ENCODE measurements at regions not wholly inside any gene's neighbourhood (a gene's known extent, or its start where the extent isn't known, plus 50 kb on each side); places are given as distances from the start of the nearest gene placed in this dataset.

DNA sequence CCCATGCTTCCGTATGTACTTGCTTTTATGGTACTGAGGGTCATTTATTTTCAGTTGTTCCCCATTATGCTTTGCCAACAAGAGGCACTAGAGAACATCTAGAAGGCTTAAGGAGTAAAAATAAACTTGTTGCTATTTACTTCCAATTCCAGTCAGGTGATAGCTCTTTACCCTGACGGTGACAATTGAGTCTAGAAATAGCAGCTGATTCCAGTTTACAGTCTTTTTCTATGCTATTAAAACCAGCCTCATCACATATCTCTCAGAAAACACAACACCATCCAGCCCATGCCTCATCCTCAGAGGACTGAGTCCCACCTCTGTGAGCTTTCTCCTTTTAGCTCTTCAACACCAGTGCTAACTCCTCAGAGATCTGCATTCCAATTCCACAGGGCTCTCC lies 327.0 kb downstream of the GPD2 start (continued):
- TF ChIP-seq, protein P1, sequence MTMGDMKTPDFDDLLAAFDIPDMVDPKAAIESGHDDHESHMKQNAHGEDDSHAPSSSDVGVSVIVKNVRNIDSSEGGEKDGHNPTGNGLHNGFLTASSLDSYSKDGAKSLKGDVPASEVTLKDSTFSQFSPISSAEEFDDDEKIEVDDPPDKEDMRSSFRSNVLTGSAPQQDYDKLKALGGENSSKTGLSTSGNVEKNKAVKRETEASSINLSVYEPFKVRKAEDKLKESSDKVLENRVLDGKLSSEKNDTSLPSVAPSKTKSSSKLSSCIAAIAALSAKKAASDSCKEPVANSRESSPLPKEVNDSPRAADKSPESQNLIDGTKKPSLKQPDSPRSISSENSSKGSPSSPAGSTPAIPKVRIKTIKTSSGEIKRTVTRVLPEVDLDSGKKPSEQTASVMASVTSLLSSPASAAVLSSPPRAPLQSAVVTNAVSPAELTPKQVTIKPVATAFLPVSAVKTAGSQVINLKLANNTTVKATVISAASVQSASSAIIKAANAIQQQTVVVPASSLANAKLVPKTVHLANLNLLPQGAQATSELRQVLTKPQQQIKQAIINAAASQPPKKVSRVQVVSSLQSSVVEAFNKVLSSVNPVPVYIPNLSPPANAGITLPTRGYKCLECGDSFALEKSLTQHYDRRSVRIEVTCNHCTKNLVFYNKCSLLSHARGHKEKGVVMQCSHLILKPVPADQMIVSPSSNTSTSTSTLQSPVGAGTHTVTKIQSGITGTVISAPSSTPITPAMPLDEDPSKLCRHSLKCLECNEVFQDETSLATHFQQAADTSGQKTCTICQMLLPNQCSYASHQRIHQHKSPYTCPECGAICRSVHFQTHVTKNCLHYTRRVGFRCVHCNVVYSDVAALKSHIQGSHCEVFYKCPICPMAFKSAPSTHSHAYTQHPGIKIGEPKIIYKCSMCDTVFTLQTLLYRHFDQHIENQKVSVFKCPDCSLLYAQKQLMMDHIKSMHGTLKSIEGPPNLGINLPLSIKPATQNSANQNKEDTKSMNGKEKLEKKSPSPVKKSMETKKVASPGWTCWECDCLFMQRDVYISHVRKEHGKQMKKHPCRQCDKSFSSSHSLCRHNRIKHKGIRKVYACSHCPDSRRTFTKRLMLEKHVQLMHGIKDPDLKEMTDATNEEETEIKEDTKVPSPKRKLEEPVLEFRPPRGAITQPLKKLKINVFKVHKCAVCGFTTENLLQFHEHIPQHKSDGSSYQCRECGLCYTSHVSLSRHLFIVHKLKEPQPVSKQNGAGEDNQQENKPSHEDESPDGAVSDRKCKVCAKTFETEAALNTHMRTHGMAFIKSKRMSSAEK (CRISPR knock-in tag; IDR thresholded peaks at IDR 0.05; ENCODE audit: borderline replicate concordance), result no peak
- TF ChIP-seq NR3C1 (CRISPR knock-in tag; conservative IDR thresholded peaks at IDR 0.05; ENCODE audit: low read depth), result no peak
- no peak for TF ChIP-seq ZNF317 (CRISPR knock-in tag; IDR thresholded peaks at IDR 0.05; ENCODE audit: borderline replicate concordance, low read depth)
- TF ChIP-seq KAT7 (CRISPR knock-in tag; IDR thresholded peaks at IDR 0.05; ENCODE audit: borderline replicate concordance), result no peak
- TF ChIP-seq TEAD1 (CRISPR knock-in tag; IDR thresholded peaks at IDR 0.05), result no peak

DNA sequence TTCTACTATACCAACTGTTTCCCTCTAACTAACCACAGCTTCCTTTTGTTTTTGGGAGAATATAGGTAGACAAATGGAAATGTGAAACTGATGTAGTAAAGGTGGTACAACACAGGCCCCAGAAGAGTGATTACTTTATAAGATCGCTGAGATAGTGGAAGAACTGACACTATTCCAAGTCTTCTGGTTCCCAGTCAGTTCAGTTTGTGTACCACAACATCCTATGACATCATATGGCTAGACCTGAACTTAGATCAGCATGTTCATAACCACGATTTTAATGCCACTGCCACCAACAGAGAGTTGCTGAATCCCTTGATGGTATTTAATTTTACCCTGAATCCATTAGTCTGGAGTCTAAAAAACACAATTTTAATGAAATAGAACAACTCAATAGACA lies 328.9 kb downstream of the GPD2 start:
- ATAC-seq (no peak), DNase-seq (ENCODE audit: low spot score) (no peak)
- H3K27me3 Mint-ChIP-seq (ENCODE audit: low read depth), result no peaks in the 10 kb centered on the region
- H3K4me3 Mint-ChIP-seq, result no peak overlapping the region
- POLR2A ChIA-PET, result no interaction called here
- H3K4me1 Mint-ChIP-seq, result 0 out of 2 replicates have a peak, but pooled peaks cover 2% of the 10 kb centered on the region
- peaks cover 10% of the 10 kb centered on the region; the same call in 1 of the 2 replicates for H3K36me3 Mint-ChIP-seq
- CTCF ChIA-PET, result no interaction called here
- peaks cover 26% of the 10 kb centered on the region for H3K9me3 Mint-ChIP-seq
- H3K27ac Mint-ChIP-seq, result no peak overlapping the region
- TF ChIP-seq SOX15 (CRISPR knock-in tag; IDR thresholded peaks at IDR 0.05) (no peak), NR3C1 (CRISPR knock-in tag; conservative IDR thresholded peaks at IDR 0.05; ENCODE audit: low read depth) (no peak), FOXP1 (CRISPR knock-in tag; IDR thresholded peaks at IDR 0.05; ENCODE audit: borderline replicate concordance) (no peak)
- TF ChIP-seq, protein P2, sequence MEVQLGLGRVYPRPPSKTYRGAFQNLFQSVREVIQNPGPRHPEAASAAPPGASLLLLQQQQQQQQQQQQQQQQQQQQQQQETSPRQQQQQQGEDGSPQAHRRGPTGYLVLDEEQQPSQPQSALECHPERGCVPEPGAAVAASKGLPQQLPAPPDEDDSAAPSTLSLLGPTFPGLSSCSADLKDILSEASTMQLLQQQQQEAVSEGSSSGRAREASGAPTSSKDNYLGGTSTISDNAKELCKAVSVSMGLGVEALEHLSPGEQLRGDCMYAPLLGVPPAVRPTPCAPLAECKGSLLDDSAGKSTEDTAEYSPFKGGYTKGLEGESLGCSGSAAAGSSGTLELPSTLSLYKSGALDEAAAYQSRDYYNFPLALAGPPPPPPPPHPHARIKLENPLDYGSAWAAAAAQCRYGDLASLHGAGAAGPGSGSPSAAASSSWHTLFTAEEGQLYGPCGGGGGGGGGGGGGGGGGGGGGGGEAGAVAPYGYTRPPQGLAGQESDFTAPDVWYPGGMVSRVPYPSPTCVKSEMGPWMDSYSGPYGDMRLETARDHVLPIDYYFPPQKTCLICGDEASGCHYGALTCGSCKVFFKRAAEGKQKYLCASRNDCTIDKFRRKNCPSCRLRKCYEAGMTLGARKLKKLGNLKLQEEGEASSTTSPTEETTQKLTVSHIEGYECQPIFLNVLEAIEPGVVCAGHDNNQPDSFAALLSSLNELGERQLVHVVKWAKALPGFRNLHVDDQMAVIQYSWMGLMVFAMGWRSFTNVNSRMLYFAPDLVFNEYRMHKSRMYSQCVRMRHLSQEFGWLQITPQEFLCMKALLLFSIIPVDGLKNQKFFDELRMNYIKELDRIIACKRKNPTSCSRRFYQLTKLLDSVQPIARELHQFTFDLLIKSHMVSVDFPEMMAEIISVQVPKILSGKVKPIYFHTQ (CRISPR knock-in tag; IDR thresholded peaks at IDR 0.05), result no peak
- TF ChIP-seq, protein P3, sequence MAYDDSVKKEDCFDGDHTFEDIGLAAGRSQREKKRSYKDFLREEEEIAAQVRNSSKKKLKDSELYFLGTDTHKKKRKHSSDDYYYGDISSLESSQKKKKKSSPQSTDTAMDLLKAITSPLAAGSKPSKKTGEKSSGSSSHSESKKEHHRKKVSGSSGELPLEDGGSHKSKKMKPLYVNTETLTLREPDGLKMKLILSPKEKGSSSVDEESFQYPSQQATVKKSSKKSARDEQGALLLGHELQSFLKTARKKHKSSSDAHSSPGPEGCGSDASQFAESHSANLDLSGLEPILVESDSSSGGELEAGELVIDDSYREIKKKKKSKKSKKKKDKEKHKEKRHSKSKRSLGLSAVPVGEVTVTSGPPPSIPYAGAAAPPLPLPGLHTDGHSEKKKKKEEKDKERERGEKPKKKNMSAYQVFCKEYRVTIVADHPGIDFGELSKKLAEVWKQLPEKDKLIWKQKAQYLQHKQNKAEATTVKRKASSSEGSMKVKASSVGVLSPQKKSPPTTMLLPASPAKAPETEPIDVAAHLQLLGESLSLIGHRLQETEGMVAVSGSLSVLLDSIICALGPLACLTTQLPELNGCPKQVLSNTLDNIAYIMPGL (CRISPR knock-in tag; IDR thresholded peaks at IDR 0.05), result no peak
- TF ChIP-seq, protein P4, sequence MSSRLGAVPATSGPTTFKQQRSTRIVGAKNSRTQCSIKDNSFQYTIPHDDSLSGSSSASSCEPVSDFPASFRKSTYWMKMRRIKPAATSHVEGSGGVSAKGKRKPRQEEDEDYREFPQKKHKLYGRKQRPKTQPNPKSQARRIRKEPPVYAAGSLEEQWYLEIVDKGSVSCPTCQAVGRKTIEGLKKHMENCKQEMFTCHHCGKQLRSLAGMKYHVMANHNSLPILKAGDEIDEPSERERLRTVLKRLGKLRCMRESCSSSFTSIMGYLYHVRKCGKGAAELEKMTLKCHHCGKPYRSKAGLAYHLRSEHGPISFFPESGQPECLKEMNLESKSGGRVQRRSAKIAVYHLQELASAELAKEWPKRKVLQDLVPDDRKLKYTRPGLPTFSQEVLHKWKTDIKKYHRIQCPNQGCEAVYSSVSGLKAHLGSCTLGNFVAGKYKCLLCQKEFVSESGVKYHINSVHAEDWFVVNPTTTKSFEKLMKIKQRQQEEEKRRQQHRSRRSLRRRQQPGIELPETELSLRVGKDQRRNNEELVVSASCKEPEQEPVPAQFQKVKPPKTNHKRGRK (CRISPR knock-in tag; IDR thresholded peaks at IDR 0.05; ENCODE audit: borderline replicate concordance), result no peak
- TF ChIP-seq, protein P5, sequence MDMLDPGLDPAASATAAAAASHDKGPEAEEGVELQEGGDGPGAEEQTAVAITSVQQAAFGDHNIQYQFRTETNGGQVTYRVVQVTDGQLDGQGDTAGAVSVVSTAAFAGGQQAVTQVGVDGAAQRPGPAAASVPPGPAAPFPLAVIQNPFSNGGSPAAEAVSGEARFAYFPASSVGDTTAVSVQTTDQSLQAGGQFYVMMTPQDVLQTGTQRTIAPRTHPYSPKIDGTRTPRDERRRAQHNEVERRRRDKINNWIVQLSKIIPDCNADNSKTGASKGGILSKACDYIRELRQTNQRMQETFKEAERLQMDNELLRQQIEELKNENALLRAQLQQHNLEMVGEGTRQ (CRISPR knock-in tag; IDR thresholded peaks at IDR 0.05), result no peak

DNA sequence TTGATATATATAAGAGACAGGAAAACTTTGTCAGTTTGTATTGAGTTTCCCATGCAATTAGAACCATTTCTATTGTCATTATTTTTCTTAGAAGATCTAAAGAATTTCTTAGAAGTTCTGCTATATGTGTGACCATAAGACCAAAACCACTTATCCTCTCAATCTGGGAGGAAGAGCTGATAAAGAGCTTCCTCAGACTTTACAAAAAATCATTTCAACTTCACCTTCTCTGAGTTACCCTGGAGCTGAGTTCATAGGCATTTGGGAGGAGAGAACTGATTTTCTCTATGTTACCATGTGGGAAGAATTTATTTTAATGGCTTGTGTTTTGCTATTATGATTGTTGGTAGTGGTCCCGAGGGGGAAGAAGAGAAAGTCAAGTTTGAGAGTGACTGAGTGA lies 329.3 kb downstream of the GPD2 start:
- Mint-ChIP-seq H3K4me1 (0 out of 2 replicates have a peak, but pooled peaks cover 2% of the 10 kb centered on the region), H3K4me3 (no peak overlapping the region), H3K27me3 (ENCODE audit: low read depth) (no peaks in the 10 kb centered on the region), H3K27ac (no peak overlapping the region), H3K36me3 (peaks cover 14% of the 10 kb centered on the region; the same call in 1 of the 2 replicates), H3K9me3 (peaks cover 30% of the 10 kb centered on the region)
- CTCF ChIA-PET, result no interaction called here
- no peak for DNase-seq (ENCODE audit: low spot score)
- POLR2A ChIA-PET, result no interaction called here
- no peak for ATAC-seq
- no peak for TF ChIP-seq CBFB (CRISPR knock-in tag; IDR thresholded peaks at IDR 0.05; ENCODE audit: low read depth)
- TF ChIP-seq, protein P6, sequence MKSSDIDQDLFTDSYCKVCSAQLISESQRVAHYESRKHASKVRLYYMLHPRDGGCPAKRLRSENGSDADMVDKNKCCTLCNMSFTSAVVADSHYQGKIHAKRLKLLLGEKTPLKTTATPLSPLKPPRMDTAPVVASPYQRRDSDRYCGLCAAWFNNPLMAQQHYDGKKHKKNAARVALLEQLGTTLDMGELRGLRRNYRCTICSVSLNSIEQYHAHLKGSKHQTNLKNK (CRISPR knock-in tag; IDR thresholded peaks at IDR 0.05), result no peak
- TF ChIP-seq, protein P4 (CRISPR knock-in tag; IDR thresholded peaks at IDR 0.05; ENCODE audit: borderline replicate concordance), result no peak
- TF ChIP-seq, protein P7, sequence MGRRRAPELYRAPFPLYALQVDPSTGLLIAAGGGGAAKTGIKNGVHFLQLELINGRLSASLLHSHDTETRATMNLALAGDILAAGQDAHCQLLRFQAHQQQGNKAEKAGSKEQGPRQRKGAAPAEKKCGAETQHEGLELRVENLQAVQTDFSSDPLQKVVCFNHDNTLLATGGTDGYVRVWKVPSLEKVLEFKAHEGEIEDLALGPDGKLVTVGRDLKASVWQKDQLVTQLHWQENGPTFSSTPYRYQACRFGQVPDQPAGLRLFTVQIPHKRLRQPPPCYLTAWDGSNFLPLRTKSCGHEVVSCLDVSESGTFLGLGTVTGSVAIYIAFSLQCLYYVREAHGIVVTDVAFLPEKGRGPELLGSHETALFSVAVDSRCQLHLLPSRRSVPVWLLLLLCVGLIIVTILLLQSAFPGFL (CRISPR knock-in tag; IDR thresholded peaks at IDR 0.05; ENCODE audit: borderline replicate concordance), result no peak
- no peak for TF ChIP-seq MXD4 (CRISPR knock-in tag; IDR thresholded peaks at IDR 0.05; ENCODE audit: borderline replicate concordance)
- TF ChIP-seq, protein P8, sequence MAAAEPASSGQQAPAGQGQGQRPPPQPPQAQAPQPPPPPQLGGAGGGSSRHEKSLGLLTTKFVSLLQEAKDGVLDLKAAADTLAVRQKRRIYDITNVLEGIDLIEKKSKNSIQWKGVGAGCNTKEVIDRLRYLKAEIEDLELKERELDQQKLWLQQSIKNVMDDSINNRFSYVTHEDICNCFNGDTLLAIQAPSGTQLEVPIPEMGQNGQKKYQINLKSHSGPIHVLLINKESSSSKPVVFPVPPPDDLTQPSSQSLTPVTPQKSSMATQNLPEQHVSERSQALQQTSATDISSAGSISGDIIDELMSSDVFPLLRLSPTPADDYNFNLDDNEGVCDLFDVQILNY (CRISPR knock-in tag; IDR thresholded peaks at IDR 0.05), result no peak
